ENCODE measurements at regions not wholly inside any gene's neighbourhood (a gene's known extent, or its start where the extent isn't known, plus 50 kb on each side); places are given as distances from the start of the nearest gene placed in this dataset.

- TF ChIP-seq POLR2A (IDR thresholded peaks at IDR 0.05) = no peak
- TF ChIP-seq, protein P1, sequence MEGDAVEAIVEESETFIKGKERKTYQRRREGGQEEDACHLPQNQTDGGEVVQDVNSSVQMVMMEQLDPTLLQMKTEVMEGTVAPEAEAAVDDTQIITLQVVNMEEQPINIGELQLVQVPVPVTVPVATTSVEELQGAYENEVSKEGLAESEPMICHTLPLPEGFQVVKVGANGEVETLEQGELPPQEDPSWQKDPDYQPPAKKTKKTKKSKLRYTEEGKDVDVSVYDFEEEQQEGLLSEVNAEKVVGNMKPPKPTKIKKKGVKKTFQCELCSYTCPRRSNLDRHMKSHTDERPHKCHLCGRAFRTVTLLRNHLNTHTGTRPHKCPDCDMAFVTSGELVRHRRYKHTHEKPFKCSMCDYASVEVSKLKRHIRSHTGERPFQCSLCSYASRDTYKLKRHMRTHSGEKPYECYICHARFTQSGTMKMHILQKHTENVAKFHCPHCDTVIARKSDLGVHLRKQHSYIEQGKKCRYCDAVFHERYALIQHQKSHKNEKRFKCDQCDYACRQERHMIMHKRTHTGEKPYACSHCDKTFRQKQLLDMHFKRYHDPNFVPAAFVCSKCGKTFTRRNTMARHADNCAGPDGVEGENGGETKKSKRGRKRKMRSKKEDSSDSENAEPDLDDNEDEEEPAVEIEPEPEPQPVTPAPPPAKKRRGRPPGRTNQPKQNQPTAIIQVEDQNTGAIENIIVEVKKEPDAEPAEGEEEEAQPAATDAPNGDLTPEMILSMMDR (IDR thresholded peaks at IDR 0.05) = no peak
These were observed 612.1 kb upstream of the FZD8 start for GRCh38 chr10:36254199-36254598.

All from right lobe of liver (tissue), 4 donors.